Epithelial cell of prostate (primary cell): ENCODE measurements at regions not wholly inside any gene's neighbourhood (a gene's known extent, or its start where the extent isn't known, plus 50 kb on each side); places are given as distances from the start of the nearest gene placed in this dataset.

Experiments used
- DNase-seq: peaks from one replicate; pipeline ENCODE4 v3.0.0-alpha.2; 2011; ENCODE audit warnings: low read depth, low spot score
- H3K27ac ChIP-seq: fragments of 450-650 bp; 2 replicates; pipeline ENCODE4 v1.5.1; 2017; ENCODE audit warnings: mild to moderate bottlenecking

DNA sequence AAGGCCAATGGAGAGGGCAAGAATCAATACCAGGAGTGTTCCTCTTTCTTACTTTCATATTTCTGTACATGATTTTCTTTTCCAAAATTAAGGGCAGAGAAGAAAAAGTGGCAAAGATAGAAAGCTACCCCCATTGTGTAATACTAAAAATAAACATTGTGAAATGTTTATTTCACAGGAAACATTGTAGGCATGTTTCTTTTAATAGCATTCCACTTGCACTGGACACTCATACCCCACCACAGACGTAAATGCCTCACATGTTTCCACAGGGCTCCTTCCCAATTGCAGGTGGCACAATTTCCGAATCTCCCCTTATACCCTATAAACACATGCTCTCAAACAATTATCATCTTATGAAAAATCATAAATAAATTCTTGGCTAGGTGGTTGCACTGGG, 645.1 kb upstream of the SETBP1 start:
- no peak overlapping the region for H3K27ac ChIP-seq
- DNase-seq, result no peak

DNA sequence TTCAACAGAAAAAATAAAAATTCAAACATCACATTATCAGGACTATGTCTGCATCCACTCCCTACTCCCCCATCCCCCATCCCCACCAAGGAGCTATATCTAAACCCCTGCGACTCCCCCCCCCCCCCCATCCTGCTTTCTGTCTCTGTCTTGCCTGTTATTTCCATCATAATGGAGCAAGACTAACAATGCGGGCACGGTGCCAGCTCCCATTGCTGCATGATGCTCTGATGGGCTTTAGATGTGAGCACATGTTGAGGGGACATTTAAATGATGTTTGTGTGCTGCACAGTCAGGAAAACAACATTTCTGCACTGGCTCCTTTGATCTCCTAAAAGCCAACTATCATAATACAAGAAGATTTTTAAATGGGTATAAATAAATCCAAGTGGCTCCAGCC, 644.2 kb upstream of the SETBP1 start:
- DNase-seq, result no peak
- no peak overlapping the region for H3K27ac ChIP-seq

DNA sequence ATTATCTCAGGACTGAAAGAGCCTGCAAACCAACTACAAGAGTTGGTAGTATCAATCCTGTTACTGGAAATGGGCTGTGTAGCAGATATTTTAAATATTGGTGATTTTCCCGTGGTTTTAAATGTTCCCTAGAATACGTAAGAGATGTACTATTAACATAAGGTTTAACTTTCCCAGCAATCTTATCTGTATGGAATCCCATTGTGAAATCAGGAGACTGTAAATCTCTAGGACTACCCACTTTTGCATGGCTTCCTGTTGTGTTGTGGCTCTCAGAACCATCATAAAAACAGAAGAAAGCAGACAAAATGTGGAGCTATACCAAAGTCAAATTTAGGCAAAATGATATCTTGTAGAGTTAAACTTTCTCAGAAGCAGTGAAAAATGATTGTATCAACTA, 641.5 kb upstream of the SETBP1 start:
- no peak for DNase-seq
- H3K27ac ChIP-seq, result no peak overlapping the region

DNA sequence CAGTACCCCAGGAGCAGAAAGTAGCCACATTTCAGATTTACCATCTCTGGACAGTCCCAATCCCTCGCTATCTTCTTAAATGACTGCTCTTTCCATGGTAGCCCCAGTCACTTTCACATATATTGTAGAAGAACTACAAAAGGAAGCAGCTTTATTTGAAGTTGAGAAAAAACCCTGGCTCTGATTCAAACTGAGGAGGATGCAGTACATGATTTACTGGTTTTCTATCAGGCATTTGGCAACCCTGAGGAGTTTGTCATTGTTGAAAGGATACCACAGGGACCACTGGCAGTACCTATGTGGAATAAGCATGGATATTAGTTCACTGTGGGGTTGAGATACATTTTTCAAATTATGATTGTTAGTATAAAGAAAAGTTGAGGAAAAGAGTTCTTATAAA, 640.9 kb upstream of the SETBP1 start:
- H3K27ac ChIP-seq, result no peak overlapping the region
- no peak for DNase-seq

DNA sequence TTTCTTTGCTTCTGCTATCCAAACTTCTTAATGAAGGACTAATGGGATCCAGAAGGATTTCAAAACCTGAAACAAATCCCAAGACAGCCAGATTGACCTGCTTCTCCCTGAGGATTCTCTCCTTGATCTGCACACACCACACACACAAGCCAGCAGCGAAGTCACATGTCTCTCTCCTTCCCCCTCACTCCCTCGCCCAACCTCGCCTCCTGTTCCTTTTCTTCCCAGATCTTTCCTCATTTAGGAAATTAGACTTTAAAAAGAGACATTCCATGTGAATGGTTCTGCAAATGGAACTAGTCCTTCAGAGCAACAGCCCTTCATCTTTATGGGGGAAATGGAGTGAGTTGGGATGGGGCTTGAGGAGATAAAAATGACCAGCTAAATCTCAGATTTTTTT, 639.1 kb upstream of the SETBP1 start:
- no peak for DNase-seq
- H3K27ac ChIP-seq, result no peak overlapping the region

DNA sequence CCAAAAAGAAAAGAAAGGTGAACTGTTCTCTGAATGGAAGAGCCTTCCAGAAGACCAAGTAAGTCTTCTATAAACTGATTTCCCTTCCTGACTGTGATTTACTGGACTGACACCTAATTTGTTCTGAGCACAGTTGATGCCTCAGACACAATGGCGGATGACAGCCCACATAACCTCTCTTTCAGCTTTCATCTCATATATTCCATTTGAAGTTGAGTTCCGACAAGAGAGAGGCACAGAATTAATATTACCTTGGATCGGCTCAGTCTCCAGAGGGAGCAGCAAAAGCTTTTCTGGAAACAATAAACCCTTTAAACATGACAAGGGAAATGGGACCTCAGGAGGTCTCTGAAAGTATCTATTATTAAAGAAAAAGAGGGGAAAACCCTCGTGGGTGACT, 638.7 kb upstream of the SETBP1 start:
- H3K27ac ChIP-seq, result no peak overlapping the region
- DNase-seq, result no peak

DNA sequence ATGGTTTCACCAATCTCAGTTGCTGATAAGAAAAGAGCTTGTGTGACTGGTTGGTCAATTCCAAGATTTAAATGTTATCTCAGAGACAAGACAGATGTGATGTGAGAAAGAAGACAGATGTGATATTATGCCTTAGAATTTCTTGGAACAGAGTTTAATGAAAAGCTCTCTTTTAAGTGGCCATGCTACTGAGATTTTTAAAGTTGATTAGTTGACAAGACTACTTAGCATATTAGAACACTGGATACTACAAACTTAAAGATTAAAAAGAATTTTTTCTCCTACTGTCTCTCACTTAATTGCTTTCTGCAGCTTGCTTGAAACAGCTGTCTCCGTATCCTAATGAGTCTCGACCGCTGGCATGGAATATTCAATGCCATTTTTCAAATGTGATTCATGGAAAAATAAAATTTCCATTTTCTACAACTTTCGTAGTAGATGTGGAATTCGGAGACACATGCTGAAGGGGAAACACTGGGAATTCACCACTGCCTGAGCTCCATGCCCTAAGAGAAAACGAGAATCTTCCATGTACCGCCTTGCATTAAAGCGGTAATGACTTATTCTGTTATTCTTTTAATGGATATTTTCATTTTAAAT, 634.2 kb upstream of the SETBP1 start:
- DNase-seq, result no peak
- no peak overlapping the region for H3K27ac ChIP-seq

DNA sequence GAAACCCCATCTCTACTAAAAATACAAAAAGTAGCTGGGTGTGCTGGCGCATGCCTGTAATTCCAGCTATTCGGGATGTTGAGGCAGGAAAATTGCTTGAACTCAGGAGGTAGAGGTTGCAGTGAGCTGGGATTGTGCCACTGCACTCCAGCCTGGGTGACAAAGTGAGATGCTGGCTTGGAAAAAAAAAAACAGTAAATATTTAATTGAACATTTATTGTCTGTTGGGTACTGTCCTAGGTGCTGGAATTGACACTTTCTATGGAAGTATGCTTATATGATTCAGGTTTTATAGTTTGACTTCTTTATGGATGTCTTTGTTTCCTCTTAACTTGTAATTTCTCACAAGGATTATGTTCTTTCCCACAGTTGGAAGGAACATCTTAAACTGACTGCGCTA, 633.1 kb upstream of the SETBP1 start:
- no peak for DNase-seq
- H3K27ac ChIP-seq, result no peak overlapping the region

DNA sequence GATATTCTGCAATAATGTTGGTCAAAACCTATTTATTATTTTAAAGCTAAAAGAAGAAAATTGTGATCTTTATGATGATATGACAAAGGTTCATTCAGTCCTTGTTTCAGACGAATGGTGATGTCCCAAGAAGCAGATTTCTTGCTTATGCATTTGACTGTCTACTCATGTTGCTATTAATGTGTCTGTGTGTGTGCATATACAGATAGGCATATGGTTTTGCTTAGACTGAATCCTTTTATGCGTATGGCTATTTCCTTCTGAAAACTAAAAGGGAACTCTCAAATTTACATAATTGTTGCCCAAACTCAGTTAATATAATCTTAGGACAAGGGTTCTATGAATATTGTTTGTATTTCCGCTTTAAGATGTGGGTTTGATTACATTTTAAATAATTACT, 632.3 kb upstream of the SETBP1 start:
- no peak overlapping the region for H3K27ac ChIP-seq
- no peak for DNase-seq

DNA sequence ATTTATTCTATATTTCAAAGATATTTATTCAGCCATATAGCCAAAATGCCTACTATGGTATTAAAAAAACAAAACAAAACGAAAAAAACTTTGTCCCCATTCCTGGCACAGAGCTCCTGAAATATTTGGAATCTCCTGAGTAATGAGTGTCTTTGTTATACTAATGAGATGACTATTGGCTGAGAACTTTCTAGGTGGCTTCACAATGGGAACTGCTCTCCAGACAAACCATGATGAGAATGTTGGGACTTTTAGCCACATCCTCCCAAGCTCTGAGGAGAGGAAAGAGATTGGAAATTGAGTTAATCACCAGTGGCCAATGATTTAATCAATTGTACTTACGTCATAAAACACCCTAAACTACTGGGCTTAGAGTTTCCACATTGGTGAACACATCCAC, 631.8 kb upstream of the SETBP1 start:
- no peak overlapping the region for H3K27ac ChIP-seq

DNA sequence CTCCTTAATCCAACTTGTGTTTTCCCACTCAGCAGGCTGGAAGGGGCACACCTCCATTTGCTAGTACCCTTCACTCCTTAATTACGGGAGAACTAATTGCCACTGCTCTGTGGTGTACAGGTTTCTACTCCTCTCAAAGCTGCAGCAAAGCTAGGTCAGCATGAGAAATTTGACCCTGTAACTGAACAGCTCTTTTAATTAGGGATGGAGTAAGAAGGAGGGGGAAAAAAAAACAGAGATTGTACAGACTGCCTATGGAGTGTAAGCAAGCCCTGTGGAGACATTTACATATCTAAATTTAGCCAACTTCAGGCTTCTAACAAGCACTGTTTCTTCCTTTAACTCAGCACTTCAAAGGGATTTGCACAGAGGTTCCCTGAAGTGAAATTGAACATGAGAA, 629.7 kb upstream of the SETBP1 start:
- no peak for DNase-seq

More for the DNA sequence above, 631.8 kb upstream of the SETBP1 start:
- no peak for DNase-seq

DNA sequence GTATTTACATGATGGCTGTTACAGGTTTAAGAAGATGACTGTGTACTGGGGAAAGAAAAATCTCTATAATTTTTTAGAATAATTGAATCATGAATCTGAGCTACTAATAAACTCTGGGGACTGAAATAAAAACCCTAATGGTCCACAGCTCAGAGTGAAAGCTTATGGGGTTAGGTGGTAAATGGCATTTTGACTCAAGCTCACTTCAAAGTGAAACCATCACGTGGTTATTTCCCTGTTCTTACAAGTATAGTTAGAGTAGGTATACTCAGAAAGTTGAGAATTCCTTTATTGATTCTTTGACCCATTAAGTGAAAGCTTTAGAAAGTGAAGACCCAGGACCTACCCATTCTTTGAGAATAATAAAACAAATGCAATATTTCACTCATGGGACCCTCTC, 626.2 kb upstream of the SETBP1 start:
- no peak for DNase-seq
- H3K27ac ChIP-seq, result no peak overlapping the region

More for the DNA sequence above, 629.7 kb upstream of the SETBP1 start:
- no peak overlapping the region for H3K27ac ChIP-seq

DNA sequence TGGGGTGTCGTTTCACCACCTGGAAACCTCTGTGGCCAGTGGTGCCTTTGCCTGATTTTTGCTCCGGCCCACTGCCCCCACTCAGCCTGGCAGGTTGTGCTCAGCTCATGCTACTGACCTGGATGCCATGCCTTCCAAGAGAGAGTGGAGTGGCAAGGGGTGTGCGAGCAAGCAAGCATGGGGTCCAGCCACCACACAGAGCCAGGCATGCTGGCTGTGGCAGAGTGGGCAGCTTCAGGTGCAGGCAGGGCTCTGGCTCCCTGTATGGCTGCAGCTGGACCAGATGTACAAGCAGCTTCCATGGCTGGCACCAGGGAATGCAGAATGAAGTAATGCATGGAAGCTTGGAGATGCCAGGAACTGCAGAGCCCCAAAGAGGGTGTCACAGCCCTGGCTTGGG, 620.5 kb upstream of the SETBP1 start:
- H3K27ac ChIP-seq, result no peak overlapping the region
- DNase-seq, result no peak

DNA sequence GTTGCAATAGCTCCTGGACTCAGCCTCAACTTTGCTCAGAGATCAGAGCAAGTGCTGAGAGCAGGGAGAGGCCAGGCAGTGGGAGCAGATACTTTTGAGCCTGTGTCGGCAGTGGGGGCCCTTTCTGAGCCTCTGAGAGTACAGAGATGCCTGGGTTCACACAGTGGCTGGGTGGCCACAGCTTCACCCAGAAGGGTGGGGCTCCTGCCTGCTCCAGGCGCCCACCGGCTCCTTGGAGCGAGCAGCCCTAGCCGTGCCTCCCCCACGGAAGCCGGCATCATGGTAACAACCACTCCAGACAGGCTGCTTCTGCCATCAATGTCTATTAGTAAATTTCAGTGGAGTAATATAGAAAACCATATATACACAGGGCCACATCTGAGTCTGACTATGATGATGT, 619.2 kb upstream of the SETBP1 start:
- DNase-seq, result no peak
- H3K27ac ChIP-seq, result no peak overlapping the region

DNA sequence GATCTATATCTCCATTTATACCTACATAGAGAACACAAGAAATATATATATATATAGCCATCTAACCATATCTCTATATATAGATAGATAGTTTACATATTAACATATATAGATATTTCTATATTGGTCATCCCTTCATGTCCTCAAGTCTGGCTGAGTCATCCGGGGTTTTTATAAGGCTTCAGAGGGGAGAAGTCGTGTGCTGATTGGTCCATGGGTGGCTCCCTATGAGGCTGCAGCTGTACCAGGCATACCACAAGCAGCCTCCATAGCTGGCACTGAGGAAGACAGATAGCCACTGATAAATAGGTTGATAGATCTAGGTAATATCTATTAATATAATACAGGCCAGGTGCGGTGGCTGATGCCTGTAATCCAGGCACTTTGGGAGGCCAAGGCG, 618.3 kb upstream of the SETBP1 start:
- H3K27ac ChIP-seq, result no peak overlapping the region
- DNase-seq, result no peak

DNA sequence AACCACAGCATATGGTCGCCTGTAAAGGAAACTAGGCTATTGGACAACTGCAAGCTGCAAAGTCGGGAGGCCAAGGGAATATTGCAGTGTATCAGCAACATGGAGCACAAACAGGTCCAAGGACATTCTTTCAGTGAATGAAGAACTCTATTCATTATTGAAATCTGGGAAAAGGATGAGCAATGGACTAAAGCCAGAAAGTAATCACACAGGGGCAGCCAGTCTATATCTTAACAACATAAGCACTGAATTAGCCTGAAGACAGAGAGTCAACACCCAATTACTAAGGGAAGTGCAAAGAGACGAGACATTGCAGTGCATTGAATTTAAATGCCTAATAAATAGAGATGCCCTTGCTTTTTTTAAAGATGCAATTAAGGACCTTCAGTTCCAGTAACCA, 615.5 kb upstream of the SETBP1 start:
- H3K27ac ChIP-seq, result no peak overlapping the region
- DNase-seq, result no peak

DNA sequence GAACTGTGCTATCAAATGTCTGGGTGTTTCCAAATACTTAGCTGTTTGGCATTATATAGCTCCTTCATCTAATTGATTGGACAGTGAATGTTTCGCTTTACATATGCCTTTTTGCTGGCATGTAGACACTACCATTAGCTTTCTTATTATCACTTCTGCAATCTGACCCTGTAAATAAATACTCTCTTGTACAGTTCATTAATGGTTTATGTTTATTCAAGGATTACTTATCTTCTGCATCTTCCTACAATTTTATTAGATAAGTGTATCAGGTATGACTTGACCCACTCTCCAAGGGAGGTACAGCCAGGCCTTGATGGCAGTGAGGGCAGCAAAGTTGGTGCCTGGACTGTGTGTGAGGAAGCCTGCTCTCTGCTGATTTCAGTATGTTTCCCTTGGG, 614.1 kb upstream of the SETBP1 start:
- DNase-seq, result no peak
- H3K27ac ChIP-seq, result no peak overlapping the region

DNA sequence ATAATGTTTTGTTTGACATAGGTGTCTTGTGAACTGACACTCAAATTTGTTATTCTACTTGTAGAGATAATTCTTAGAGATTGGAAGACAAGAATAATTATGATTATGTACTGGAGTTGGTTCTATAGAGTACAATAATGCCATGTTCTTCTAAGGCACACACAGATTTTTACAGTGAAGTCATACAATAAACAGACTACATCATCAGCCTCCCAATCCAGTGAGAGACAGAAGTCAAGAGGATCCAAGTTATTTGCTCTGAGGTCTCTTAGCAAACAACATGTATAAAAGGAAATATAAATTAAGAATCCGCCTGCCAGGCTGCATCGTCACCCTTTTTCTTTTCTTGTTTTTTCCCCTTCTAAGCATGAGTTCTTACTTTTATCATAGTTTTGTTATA, 613.5 kb upstream of the SETBP1 start:
- DNase-seq, result no peak
- no peak overlapping the region for H3K27ac ChIP-seq

DNA sequence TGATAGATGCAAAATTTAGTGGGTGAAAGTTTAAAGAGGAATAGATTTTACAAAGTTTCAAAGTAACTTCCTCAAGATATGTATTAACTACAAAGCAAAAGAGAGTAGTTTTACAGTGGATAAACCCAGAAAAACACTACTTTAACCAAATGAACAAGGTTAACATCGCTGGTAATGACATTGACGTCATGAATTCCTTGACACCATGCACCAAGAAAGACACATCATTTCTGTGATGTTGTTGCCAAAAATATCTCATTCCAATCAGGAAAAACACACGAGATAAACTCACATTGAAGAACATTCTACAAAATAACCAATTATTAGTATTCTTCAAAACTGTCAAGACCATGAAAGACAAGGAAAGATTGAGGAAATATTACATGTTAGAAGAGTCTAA, 605.6 kb upstream of the SETBP1 start:
- H3K27ac ChIP-seq, result no peak overlapping the region
- DNase-seq, result no peak

DNA sequence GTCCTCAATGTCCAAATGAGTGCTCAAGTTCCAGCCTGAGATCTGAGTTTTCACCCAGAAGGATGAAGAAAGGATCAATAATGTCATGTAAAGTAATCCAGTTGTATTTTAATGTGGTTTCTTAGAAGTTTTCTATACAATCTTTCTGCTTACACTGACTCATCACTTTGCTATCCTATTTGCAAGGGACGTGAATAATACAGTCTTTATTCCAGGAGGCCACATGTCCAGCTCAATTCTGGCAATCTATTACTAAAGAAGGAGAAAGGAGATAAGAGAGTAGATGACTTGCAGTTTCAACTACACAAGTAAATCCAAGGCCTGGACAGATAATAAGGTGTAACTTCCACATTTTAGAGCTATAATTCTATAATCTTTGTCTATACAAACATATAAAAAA, 601.1 kb upstream of the SETBP1 start:
- peak overlapping the region; percentile 4 for H3K27ac ChIP-seq
- peak; percentile 24 for DNase-seq

DNA sequence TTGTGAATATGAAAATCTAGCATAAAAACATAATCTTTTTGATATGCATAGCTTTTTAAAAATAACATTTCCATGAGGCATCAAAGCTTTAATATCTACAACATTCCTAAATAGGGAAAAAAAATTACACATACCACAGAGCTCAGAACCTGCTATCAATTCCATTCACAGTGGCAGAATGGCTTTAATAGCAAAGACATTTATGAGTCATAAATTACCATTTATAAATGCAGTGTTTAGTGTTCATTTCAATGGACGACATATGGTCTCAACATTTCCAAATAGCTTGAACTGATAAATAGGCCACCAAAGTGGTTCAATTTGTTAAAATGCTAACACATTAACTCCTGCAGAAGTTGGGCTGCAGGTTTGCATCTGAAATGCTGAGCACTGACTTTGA, 600.6 kb upstream of the SETBP1 start:
- H3K27ac ChIP-seq, result peak overlapping the region; percentile 4
- no peak for DNase-seq

DNA sequence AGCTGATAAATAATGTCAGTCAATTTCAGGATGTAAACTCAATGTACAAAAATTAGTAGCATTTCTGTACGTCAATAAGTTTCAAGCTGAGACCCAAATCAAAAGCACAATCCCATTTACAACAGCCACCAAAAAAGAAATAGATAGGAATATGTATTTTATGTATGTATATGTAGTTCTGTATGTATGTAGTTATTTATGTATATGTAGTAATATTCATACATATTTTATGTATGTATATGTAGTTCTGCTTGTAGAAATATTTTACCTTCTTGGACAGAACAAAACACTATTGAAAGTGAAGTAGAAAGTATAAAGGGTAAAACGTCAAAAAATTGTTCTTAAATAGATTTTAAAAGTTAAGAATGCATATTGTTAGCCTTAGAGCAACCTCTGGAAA, 591.0 kb upstream of the SETBP1 start:
- H3K27ac ChIP-seq, result no peak overlapping the region
- DNase-seq, result no peak

DNA sequence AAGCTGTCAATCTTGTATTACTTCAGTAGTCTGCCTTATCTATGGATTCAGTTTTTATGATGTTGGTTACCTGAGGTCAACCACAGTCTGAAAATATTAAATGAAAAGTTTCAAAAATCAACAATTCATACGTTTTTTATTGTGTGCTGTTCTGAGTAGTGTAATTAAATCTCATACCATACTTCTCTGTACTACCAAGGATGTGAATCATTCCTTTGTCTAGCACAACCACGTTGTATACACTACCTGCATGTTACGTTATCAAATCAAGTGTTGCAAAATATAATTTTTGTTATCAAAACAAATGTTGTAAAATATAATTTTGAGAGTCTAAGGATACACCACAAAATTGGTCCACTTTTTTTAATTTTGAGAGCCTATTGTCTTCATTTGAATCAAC, 590.2 kb upstream of the SETBP1 start:
- peak overlapping the region; percentile 15 for H3K27ac ChIP-seq
- DNase-seq, result no peak
